ENCODE measurements at regions not wholly inside any gene's neighbourhood (a gene's known extent, or its start where the extent isn't known, plus 50 kb on each side); places are given as distances from the start of the nearest gene placed in this dataset.
A peak's percentile ranks its signal among the peaks of the same experiment; 100 is the strongest.

DNA sequence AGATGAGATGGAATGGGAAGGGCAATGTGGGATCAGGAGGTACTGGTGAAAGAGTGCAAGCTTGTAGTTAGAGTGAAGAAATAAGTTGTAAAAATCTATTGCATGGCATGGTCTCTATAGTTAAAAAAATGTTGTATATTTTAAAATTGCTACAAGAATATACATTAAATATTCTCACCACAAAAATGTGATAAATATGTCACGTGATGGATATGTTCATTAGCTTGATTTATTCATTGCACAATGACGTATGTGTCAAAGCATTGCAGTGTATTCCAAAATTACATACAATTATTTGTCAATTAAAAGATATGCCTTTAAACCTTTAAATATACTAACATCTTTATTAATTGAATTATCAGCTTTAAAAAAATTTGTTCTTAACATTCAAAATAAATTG is 1607.1 kb downstream of the REEP3 start:
- no peak for ATAC-seq
- TF ChIP-seq, protein P1, sequence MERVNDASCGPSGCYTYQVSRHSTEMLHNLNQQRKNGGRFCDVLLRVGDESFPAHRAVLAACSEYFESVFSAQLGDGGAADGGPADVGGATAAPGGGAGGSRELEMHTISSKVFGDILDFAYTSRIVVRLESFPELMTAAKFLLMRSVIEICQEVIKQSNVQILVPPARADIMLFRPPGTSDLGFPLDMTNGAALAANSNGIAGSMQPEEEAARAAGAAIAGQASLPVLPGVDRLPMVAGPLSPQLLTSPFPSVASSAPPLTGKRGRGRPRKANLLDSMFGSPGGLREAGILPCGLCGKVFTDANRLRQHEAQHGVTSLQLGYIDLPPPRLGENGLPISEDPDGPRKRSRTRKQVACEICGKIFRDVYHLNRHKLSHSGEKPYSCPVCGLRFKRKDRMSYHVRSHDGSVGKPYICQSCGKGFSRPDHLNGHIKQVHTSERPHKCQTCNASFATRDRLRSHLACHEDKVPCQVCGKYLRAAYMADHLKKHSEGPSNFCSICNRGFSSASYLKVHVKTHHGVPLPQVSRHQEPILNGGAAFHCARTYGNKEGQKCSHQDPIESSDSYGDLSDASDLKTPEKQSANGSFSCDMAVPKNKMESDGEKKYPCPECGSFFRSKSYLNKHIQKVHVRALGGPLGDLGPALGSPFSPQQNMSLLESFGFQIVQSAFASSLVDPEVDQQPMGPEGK (CRISPR knock-in tag; IDR thresholded peaks at IDR 0.05; ENCODE audit: borderline replicate concordance) = no peak
- TF ChIP-seq ZC3H10 (CRISPR knock-in tag; IDR thresholded peaks at IDR 0.05) = no peak
- no peak for TF ChIP-seq ZNF565 (CRISPR knock-in tag; conservative IDR thresholded peaks at IDR 0.05; ENCODE audit: low read depth)
- no peak for TF ChIP-seq RARB (CRISPR knock-in tag; IDR thresholded peaks at IDR 0.05)
- TF ChIP-seq OSR1 (CRISPR knock-in tag; IDR thresholded peaks at IDR 0.05) = no peak
- TF ChIP-seq, protein P2, sequence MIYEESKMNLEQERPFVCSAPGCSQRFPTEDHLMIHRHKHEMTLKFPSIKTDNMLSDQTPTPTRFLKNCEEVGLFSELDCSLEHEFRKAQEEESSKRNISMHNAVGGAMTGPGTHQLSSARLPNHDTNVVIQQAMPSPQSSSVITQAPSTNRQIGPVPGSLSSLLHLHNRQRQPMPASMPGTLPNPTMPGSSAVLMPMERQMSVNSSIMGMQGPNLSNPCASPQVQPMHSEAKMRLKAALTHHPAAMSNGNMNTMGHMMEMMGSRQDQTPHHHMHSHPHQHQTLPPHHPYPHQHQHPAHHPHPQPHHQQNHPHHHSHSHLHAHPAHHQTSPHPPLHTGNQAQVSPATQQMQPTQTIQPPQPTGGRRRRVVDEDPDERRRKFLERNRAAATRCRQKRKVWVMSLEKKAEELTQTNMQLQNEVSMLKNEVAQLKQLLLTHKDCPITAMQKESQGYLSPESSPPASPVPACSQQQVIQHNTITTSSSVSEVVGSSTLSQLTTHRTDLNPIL (CRISPR knock-in tag; IDR thresholded peaks at IDR 0.05; ENCODE audit: low read depth) = no peak
- TF ChIP-seq ZNF70 (CRISPR knock-in tag; IDR thresholded peaks at IDR 0.05) = no peak
- TF ChIP-seq GLIS3 (CRISPR knock-in tag; IDR thresholded peaks at IDR 0.05) = no peak
- no peak for TF ChIP-seq PPARA (CRISPR knock-in tag; IDR thresholded peaks at IDR 0.05; ENCODE audit: borderline replicate concordance)

DNA sequence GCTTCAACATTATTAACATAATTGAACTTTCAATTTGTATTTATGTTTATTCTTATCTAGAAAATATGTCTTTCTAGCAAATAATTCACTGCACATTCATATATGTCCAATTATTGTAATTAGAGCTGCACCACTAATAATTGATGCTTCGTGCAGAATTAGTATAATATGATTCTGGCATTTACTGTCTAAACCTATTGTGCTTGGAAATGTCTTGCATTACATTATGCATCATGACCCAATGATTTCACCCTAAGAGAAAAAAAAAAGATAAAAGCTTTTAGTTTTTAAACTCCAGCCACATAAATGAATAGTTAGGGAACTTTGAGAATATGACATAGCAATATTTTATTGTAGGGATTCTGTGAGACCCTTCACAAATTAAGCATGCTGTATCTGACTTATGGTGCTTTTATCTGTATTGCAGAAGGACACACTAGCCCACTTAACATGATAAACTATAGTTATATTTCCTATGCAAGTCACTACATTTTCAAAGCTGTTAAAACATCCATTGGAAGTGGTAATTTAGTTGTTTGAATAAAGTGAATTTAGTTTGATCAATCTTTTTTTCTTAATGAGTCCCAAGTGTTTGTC is 1609.1 kb downstream of the REEP3 start:
- TF ChIP-seq ISL1 (CRISPR knock-in tag; IDR thresholded peaks at IDR 0.05) (0 out of 2 replicates have a peak, but pooled peaks have one; percentile 12), SNAI2 (CRISPR knock-in tag; IDR thresholded peaks at IDR 0.05) (no peak)
- ATAC-seq = no peak

DNA sequence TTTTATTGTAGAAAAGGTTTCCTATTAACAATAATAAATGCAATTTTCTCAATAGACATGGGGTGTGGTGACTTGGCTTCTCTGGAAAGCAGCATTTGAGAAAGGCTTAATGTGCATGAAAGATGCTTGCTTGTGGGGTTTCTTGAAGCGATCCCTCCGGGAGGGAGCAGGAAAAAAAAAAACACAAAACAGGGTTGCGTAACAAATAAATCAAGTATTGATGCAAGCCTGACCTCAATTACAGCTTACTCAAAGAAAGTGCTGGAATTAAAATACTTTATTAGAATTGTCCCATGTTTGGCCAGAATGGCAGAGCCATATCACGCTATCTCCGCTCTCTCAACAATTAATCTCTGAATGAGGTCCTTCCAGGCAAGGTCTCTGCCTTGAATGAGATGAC is 1612.5 kb downstream of the REEP3 start:
- no peak for ATAC-seq
- TF ChIP-seq BACH2 (CRISPR knock-in tag; IDR thresholded peaks at IDR 0.05; ENCODE audit: borderline replicate concordance) (no peak), ZNF565 (CRISPR knock-in tag; conservative IDR thresholded peaks at IDR 0.05; ENCODE audit: low read depth) (no peak)
- TF ChIP-seq, protein P3, sequence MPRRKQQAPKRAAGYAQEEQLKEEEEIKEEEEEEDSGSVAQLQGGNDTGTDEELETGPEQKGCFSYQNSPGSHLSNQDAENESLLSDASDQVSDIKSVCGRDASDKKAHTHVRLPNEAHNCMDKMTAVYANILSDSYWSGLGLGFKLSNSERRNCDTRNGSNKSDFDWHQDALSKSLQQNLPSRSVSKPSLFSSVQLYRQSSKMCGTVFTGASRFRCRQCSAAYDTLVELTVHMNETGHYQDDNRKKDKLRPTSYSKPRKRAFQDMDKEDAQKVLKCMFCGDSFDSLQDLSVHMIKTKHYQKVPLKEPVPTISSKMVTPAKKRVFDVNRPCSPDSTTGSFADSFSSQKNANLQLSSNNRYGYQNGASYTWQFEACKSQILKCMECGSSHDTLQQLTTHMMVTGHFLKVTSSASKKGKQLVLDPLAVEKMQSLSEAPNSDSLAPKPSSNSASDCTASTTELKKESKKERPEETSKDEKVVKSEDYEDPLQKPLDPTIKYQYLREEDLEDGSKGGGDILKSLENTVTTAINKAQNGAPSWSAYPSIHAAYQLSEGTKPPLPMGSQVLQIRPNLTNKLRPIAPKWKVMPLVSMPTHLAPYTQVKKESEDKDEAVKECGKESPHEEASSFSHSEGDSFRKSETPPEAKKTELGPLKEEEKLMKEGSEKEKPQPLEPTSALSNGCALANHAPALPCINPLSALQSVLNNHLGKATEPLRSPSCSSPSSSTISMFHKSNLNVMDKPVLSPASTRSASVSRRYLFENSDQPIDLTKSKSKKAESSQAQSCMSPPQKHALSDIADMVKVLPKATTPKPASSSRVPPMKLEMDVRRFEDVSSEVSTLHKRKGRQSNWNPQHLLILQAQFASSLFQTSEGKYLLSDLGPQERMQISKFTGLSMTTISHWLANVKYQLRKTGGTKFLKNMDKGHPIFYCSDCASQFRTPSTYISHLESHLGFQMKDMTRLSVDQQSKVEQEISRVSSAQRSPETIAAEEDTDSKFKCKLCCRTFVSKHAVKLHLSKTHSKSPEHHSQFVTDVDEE (CRISPR knock-in tag; IDR thresholded peaks at IDR 0.05) = no peak

DNA sequence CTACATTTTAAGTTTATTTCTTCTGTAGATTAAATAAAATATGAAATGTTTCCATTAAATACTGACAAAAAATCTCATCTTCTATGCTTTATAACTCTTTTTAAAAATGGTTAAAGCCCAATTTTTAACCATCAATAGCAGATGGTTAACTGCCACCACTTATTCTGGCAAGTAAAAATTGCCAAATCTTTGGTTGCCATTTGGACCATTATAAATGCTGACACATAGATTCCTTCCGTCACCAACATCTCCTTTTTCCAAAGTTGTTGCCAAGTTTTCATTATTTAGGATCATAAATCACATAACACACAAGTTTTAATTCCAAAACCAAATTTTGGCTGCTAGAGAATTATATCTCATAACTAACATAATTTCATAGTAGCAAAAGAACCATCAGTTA is 1614.3 kb downstream of the REEP3 start:
- no peak for ATAC-seq
- TF ChIP-seq, protein P3 (CRISPR knock-in tag; IDR thresholded peaks at IDR 0.05) = no peak
- TF ChIP-seq TOX (CRISPR knock-in tag; IDR thresholded peaks at IDR 0.05; ENCODE audit: borderline replicate concordance) (no peak), ZNF565 (CRISPR knock-in tag; conservative IDR thresholded peaks at IDR 0.05; ENCODE audit: low read depth) (no peak), TCF4 (CRISPR knock-in tag; IDR thresholded peaks at IDR 0.05; ENCODE audit: borderline replicate concordance) (no peak), SNAI2 (CRISPR knock-in tag; IDR thresholded peaks at IDR 0.05) (no peak), RARB (CRISPR knock-in tag; IDR thresholded peaks at IDR 0.05) (no peak), OSR1 (CRISPR knock-in tag; IDR thresholded peaks at IDR 0.05) (no peak)
- TF ChIP-seq, protein P4, sequence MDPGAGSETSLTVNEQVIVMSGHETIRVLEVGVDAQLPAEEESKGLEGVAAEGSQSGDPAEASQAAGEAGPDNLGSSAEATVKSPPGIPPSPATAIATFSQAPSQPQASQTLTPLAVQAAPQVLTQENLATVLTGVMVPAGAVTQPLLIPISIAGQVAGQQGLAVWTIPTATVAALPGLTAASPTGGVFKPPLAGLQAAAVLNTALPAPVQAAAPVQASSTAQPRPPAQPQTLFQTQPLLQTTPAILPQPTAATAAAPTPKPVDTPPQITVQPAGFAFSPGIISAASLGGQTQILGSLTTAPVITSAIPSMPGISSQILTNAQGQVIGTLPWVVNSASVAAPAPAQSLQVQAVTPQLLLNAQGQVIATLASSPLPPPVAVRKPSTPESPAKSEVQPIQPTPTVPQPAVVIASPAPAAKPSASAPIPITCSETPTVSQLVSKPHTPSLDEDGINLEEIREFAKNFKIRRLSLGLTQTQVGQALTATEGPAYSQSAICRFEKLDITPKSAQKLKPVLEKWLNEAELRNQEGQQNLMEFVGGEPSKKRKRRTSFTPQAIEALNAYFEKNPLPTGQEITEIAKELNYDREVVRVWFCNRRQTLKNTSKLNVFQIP (CRISPR knock-in tag; IDR thresholded peaks at IDR 0.05; ENCODE audit: borderline replicate concordance, low read depth) = no peak
